ENCODE measurements at regions not wholly inside any gene's neighbourhood (a gene's known extent, or its start where the extent isn't known, plus 50 kb on each side); places are given as distances from the start of the nearest gene placed in this dataset.
"Not testable (repeated sequence)": the region's sequence is repeated elsewhere in the genome, so short reads cannot be mapped to it uniquely, and the experiment has no call there.

DNA sequence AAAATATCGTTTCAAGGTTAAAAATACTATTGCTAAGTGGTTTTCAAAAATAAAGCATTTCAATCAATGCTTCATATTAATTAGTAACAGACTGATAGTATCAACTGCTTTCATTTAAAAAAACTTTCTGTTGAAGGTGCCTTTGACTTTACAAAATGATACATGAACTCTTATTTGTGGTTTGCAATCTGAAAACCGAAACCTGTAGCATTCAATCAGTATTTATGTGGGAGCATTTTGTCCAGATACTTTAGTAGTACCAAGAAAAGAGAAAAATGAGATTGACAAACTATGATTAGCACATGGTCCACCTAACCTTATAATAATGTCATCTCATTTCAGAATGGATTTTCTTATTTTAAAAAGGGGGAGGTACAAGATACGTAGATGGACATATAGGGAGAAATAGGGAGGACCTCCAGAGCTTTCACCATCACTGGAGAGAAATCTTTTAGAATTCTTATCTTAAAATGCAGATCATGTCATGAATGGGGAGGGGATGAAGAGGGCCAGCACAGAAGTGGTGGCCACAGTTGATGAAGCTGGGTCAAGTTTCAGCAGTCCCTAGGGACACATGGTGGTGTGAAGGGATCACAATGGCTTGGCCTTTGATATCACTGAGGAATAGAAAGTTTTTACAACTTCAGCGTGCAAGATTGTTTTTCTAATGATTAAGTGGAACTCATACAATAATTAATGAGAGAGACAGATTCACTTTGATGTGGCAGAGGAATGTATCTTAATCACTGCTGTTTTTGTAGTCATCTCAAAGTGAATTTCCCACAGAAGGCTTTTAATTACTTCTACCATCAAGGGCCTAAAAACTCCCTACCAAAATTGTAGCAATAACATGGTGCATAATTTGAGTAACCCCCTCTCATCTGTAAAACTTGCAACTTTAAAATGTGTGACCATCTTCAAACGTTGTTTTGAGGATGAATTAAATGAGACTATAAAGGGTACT, 322.3 kb upstream of the EDIL3 start:
- Histone ChIP-seq H3K36me3 (ENCODE audit: insufficient read depth, low read length) (no peaks in the 10 kb centered on the region), H2AFZ (ENCODE audit: low read depth, low read length) (no peak overlapping the region), H4K20me1 (ENCODE audit: insufficient read depth, low read length) (no peaks in the 10 kb centered on the region), H3K4me3 (ENCODE audit: low read depth in 1 of 2, low read length in 2 of 2) (no peak overlapping the region), H3K9me3 (ENCODE audit: insufficient read depth, low read length, severe bottlenecking) (no peaks in the 10 kb centered on the region), H3K4me2 (ENCODE audit: insufficient read depth, low read length) (no peak overlapping the region), H3K4me1 (ENCODE audit: insufficient read depth, low read length) (no peaks in the 10 kb centered on the region), H3K27me3 (ENCODE audit: insufficient read depth, low read length, poor library complexity) (no peaks in the 10 kb centered on the region), H3K9ac (ENCODE audit: low read depth, low read length) (no peak overlapping the region), H3K27ac (ENCODE audit: low read length) (no peak overlapping the region), H3K79me2 (ENCODE audit: insufficient read depth, low read length) (no peaks in the 10 kb centered on the region)
- TF ChIP-seq EZH2 (IDR thresholded peaks at IDR 0.05; ENCODE audit: borderline replicate concordance, low read depth, low read length, severe bottlenecking), result no peak
- TF ChIP-seq, protein P1, sequence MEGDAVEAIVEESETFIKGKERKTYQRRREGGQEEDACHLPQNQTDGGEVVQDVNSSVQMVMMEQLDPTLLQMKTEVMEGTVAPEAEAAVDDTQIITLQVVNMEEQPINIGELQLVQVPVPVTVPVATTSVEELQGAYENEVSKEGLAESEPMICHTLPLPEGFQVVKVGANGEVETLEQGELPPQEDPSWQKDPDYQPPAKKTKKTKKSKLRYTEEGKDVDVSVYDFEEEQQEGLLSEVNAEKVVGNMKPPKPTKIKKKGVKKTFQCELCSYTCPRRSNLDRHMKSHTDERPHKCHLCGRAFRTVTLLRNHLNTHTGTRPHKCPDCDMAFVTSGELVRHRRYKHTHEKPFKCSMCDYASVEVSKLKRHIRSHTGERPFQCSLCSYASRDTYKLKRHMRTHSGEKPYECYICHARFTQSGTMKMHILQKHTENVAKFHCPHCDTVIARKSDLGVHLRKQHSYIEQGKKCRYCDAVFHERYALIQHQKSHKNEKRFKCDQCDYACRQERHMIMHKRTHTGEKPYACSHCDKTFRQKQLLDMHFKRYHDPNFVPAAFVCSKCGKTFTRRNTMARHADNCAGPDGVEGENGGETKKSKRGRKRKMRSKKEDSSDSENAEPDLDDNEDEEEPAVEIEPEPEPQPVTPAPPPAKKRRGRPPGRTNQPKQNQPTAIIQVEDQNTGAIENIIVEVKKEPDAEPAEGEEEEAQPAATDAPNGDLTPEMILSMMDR (IDR thresholded peaks at IDR 0.05; ENCODE audit: borderline replicate concordance, extremely low read depth, low read length, poor library complexity, severe bottlenecking), result no peak
- ATAC-seq (ENCODE audit: insufficient read depth, low read depth), result no peak
- no peak for DNase-seq

DNA sequence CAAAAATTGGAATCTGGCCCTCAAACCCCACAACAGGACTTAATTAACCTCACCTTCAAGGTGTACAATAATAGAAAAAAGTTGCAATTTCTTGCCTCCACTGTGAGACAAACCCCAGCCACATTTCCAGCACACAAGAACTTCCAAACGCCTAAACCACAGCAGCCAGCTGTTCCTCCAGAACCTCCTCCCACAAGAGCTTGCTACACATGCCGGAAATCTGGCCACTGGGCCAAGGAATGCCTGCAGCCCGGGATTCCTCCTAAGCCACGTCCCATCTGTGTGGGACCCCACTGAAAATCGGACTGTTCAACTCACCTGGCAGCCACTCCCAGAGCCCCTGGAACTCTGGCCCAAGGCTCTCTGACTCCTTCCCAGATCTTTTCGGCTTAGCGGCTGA, 315.9 kb upstream of the EDIL3 start:
- not testable (repeated sequence) for H3K27ac ChIP-seq (ENCODE audit: low read length); H3K9ac ChIP-seq (ENCODE audit: low read depth, low read length); H3K79me2 ChIP-seq (ENCODE audit: insufficient read depth, low read length); H3K36me3 ChIP-seq (ENCODE audit: insufficient read depth, low read length); H3K27me3 ChIP-seq (ENCODE audit: insufficient read depth, low read length, poor library complexity); ATAC-seq (ENCODE audit: insufficient read depth, low read depth); H3K4me2 ChIP-seq (ENCODE audit: insufficient read depth, low read length); H3K9me3 ChIP-seq (ENCODE audit: insufficient read depth, low read length, severe bottlenecking); DNase-seq; H3K4me1 ChIP-seq (ENCODE audit: insufficient read depth, low read length); H2AFZ ChIP-seq (ENCODE audit: low read depth, low read length); H4K20me1 ChIP-seq (ENCODE audit: insufficient read depth, low read length); H3K4me3 ChIP-seq (ENCODE audit: low read depth in 1 of 2, low read length in 2 of 2)

DNA sequence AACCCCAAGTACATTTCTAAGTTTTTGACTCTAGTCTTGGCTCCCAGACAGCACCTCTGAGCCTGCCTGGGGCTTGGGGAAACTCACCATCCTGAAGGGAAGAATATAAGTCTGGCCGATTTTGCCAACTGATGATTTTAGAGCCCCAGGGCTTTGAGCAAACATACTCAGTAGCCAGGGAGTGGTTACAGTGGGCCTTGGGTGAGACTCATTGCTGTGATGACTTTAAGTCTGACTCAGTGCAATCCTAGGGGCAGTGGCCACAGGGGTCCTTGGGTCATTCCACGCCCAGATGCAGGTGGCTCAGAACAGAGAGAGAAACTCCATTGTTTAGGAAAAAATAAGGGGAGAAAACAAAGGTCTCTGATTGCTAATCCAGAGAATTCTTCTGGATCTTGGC, 312.0 kb upstream of the EDIL3 start:
- TF ChIP-seq EZH2 (IDR thresholded peaks at IDR 0.05; ENCODE audit: borderline replicate concordance, low read depth, low read length, severe bottlenecking), result no peak
- TF ChIP-seq, protein P1 (IDR thresholded peaks at IDR 0.05; ENCODE audit: borderline replicate concordance, extremely low read depth, low read length, poor library complexity, severe bottlenecking), result no peak

DNA sequence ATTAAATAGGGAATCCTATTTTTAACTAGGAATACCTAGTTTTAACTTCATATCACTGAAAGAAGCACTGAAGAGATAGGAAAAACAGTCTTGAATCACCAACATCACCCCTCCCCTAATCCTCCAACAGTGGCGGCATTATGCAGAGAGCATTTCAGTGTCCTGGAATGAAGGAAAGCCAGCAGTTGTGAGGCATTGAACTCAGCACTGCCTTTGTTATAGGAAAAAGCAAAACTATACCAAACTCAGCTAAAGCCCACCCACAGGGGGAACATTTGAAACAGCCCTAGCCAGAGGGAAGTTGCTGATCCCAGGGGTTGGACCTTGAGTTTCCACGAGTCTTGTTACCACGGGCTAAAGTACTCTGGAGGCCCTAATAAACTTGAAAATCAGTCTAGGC, 310.6 kb upstream of the EDIL3 start:
- H3K4me1 ChIP-seq (ENCODE audit: insufficient read depth, low read length), result no peaks in the 10 kb centered on the region
- H3K9me3 ChIP-seq (ENCODE audit: insufficient read depth, low read length, severe bottlenecking), result no peaks in the 10 kb centered on the region
- H3K4me3 ChIP-seq (ENCODE audit: low read depth in 1 of 2, low read length in 2 of 2), result no peak overlapping the region
- no peaks in the 10 kb centered on the region for H3K36me3 ChIP-seq (ENCODE audit: insufficient read depth, low read length)
- no peak for DNase-seq
- TF ChIP-seq, protein P1 (IDR thresholded peaks at IDR 0.05; ENCODE audit: borderline replicate concordance, extremely low read depth, low read length, poor library complexity, severe bottlenecking), result no peak
- TF ChIP-seq EZH2 (IDR thresholded peaks at IDR 0.05; ENCODE audit: borderline replicate concordance, low read depth, low read length, severe bottlenecking), result no peak
- H3K27me3 ChIP-seq (ENCODE audit: insufficient read depth, low read length, poor library complexity), result no peaks in the 10 kb centered on the region
- H4K20me1 ChIP-seq (ENCODE audit: insufficient read depth, low read length), result no peaks in the 10 kb centered on the region
- H3K4me2 ChIP-seq (ENCODE audit: insufficient read depth, low read length), result no peak overlapping the region
- H3K79me2 ChIP-seq (ENCODE audit: insufficient read depth, low read length), result no peaks in the 10 kb centered on the region
- no peak overlapping the region for H3K9ac ChIP-seq (ENCODE audit: low read depth, low read length)
- no peak for ATAC-seq (ENCODE audit: insufficient read depth, low read depth)
- no peak overlapping the region for H3K27ac ChIP-seq (ENCODE audit: low read length)
- no peak overlapping the region for H2AFZ ChIP-seq (ENCODE audit: low read depth, low read length)

More for the DNA sequence above, 312.0 kb upstream of the EDIL3 start:
- no peak overlapping the region for H3K27ac ChIP-seq (ENCODE audit: low read length)
- H3K4me3 ChIP-seq (ENCODE audit: low read depth in 1 of 2, low read length in 2 of 2), result no peak overlapping the region
- H3K27me3 ChIP-seq (ENCODE audit: insufficient read depth, low read length, poor library complexity), result no peaks in the 10 kb centered on the region
- H3K36me3 ChIP-seq (ENCODE audit: insufficient read depth, low read length), result no peaks in the 10 kb centered on the region
- DNase-seq (no peak), ATAC-seq (ENCODE audit: insufficient read depth, low read depth) (no peak)
- H3K9ac ChIP-seq (ENCODE audit: low read depth, low read length), result no peak overlapping the region
- H3K79me2 ChIP-seq (ENCODE audit: insufficient read depth, low read length), result no peaks in the 10 kb centered on the region
- no peak overlapping the region for H3K4me2 ChIP-seq (ENCODE audit: insufficient read depth, low read length)
- no peaks in the 10 kb centered on the region for H4K20me1 ChIP-seq (ENCODE audit: insufficient read depth, low read length)
- H3K9me3 ChIP-seq (ENCODE audit: insufficient read depth, low read length, severe bottlenecking), result no peaks in the 10 kb centered on the region
- H2AFZ ChIP-seq (ENCODE audit: low read depth, low read length), result no peak overlapping the region
- no peaks in the 10 kb centered on the region for H3K4me1 ChIP-seq (ENCODE audit: insufficient read depth, low read length)

All from DND-41 (cell line).